ENCODE measurements at regions not wholly inside any gene's neighbourhood (a gene's known extent, or its start where the extent isn't known, plus 50 kb on each side); places are given as distances from the start of the nearest gene placed in this dataset.

GRCh38 chr6:143614235-143614634, 63.5 kb upstream of the PHACTR2 start:
- TF ChIP-seq POLR2AphosphoS5 (IDR thresholded peaks at IDR 0.05) (no peak), CTCF (IDR thresholded peaks at IDR 0.05) (no peak)
